Endothelial cell of umbilical vein (primary cell): ENCODE measurements at regions not wholly inside any gene's neighbourhood (a gene's known extent, or its start where the extent isn't known, plus 50 kb on each side); places are given as distances from the start of the nearest gene placed in this dataset.

ENCODE experiments used
- BruUV-seq: library from RNA; stranded (reverse); fragments of 400-500 nt; replicated peaks from 2 replicates; lab custom pipeline; 2021; lab: Mats Ljungman, UMichigan
- CTCF ChIA-PET: fragments of 300-600, 350-600 bp; sonication (Branson Sonifier 250); formaldehyde crosslinking; loops from one replicate; lab custom pipeline; 2021; ENCODE audit warnings: antibody characterized with exemption, inconsistent platforms; lab: Charles Lee
- POLR2A ChIA-PET: fragments of 300-600, 350-600 bp; sonication (Branson Sonifier 250); formaldehyde crosslinking; loops from one replicate; lab custom pipeline; 2021; ENCODE audit warnings: antibody characterized with exemption, inconsistent platforms; lab: Charles Lee
- DNase-seq: peaks from one replicate; pipeline ENCODE4 v3.0.0-alpha.2; 2011; ENCODE audit warnings: low read depth, low spot score
- FAIRE-seq: peaks from 2 replicates; lab custom pipeline; 2011; peaks lifted over from hg19 to GRCh38; lab: Jason Lieb, UNC
- H2AFZ ChIP-seq: 2 replicates; pipeline ENCODE4 v1.6.0; 2012; ENCODE audit warnings: low read depth, low read length, control low read depth, inconsistent platforms
- H3K27ac ChIP-seq: 2 replicates; pipeline ENCODE4 v1.5.1; 2011; ENCODE audit warnings: low read depth, mild to moderate bottlenecking, control low read depth, low read length, moderate library complexity; ENCODE audit not compliant: insufficient read depth
- H3K27me3 ChIP-seq, 2 experiments: 2 replicates each; pipeline versions ENCODE4 v1.6.0 to v1.6.1; 2011; ENCODE audit warnings: low read length in 2 of 2, mixed read lengths in 1 of 2; ENCODE audit not compliant: control insufficient read depth in 2 of 2, insufficient read depth in 2 of 2
- H3K36me3 ChIP-seq, 2 experiments: 2 replicates in 1 of 2; 3 replicates in 1 of 2; pipeline ENCODE4 v1.5.1; 2011; ENCODE audit warnings: low read length in 2 of 2, mild to moderate bottlenecking in 1 of 2, moderate library complexity in 1 of 2; ENCODE audit not compliant: control insufficient read depth in 2 of 2, insufficient read depth in 2 of 2; ENCODE audit errors: extremely low read depth in 1 of 2
- H3K4me1 ChIP-seq: 3 replicates; pipeline ENCODE4 v1.5.1; 2011; ENCODE audit warnings: mild to moderate bottlenecking, low read length; ENCODE audit not compliant: control insufficient read depth, insufficient read depth; ENCODE audit errors: extremely low read depth
- H3K4me2 ChIP-seq: 2 replicates; pipeline ENCODE4 v1.6.1; 2011; ENCODE audit warnings: low read length, control low read depth, mixed read lengths; ENCODE audit not compliant: insufficient read depth
- H3K4me3 ChIP-seq, 3 experiments: fragments of 200-600 bp in 1 of 3; sonication (generic), shearing (Covaris generic) in 1 of 3; replicated peaks in 1 of 3; 2 replicates each; pipeline ENCODE4 v1.5.1; 2011 to 2016; ENCODE audit warnings: control low read depth in 3 of 3, low read length in 3 of 3, mild to moderate bottlenecking in 2 of 3, inconsistent platforms in 1 of 3, low read depth in 1 of 3, moderate library complexity in 1 of 3; ENCODE audit not compliant: insufficient read depth in 1 of 3
- H3K79me2 ChIP-seq: 2 replicates; pipeline ENCODE4 v1.6.0; 2012; ENCODE audit warnings: low read length, inconsistent platforms; ENCODE audit not compliant: control insufficient read depth, insufficient read depth
- H3K9ac ChIP-seq: replicated peaks from 2 replicates; pipeline ENCODE3; 2011; ENCODE audit warnings: low read length, control low read depth; ENCODE audit not compliant: insufficient read depth; ENCODE audit errors: extremely low read depth
- H3K9me1 ChIP-seq: replicated peaks from 3 replicates; pipeline ENCODE4 v1.6.0; 2011; ENCODE audit warnings: mild to moderate bottlenecking, low read length; ENCODE audit not compliant: control insufficient read depth, insufficient read depth; ENCODE audit errors: extremely low read depth
- H3K9me3 ChIP-seq: replicated peaks from 2 replicates; pipeline ENCODE4 v1.5.1; 2012; ENCODE audit warnings: low read length, inconsistent platforms; ENCODE audit not compliant: control insufficient read depth, insufficient read depth
- H4K20me1 ChIP-seq: replicated peaks from 2 replicates; pipeline ENCODE3; 2011; ENCODE audit warnings: mild to moderate bottlenecking, low read length; ENCODE audit not compliant: control insufficient read depth, insufficient read depth; ENCODE audit errors: extremely low read depth
- CTCF ChIP-seq, 2 donors: IDR thresholded peaks; 1 replicate in 1 of 2; 2 replicates in 1 of 2; pipeline ENCODE4 v1.5.1; 2011; ENCODE audit warnings: low read length in 2 of 2, mild to moderate bottlenecking in 2 of 2, moderate library complexity in 2 of 2, control low read depth in 1 of 2, inconsistent platforms in 1 of 2, low read depth in 1 of 2; ENCODE audit not compliant: insufficient read depth in 1 of 2; ENCODE audit errors: extremely low read depth in 1 of 2
- FOS ChIP-seq: IDR thresholded peaks from 2 replicates; pipeline ENCODE4 v1.6.1; 2011; ENCODE audit warnings: mild to moderate bottlenecking, low read length, moderate library complexity, borderline replicate concordance; ENCODE audit not compliant: insufficient read depth
- GATA2 ChIP-seq: IDR thresholded peaks from 2 replicates; pipeline ENCODE4 v1.7.0; 2011; ENCODE audit warnings: low read depth, mild to moderate bottlenecking, moderate library complexity, mixed read lengths, low read length; ENCODE audit not compliant: insufficient read length, insufficient read depth
- JUN ChIP-seq: IDR thresholded peaks from 2 replicates; pipeline ENCODE4 v1.6.1; 2011; ENCODE audit warnings: borderline replicate concordance, low read depth; ENCODE audit not compliant: insufficient read length, insufficient read depth
- MAX ChIP-seq: IDR thresholded peaks from 2 replicates; pipeline ENCODE4 v1.6.1; 2011; ENCODE audit not compliant: insufficient read depth, insufficient read length
- MYC ChIP-seq: IDR thresholded peaks from one replicate; pipeline ENCODE4 v1.6.1; 2011; ENCODE audit warnings: mild to moderate bottlenecking, low read depth, low read length
- POLR2A ChIP-seq: IDR thresholded peaks from 2 replicates; pipeline ENCODE4 v1.6.1; 2012; ENCODE audit warnings: low read depth, mild to moderate bottlenecking, control low read depth, low read length
- POLR2AphosphoS5 ChIP-seq: IDR thresholded peaks from 2 replicates; pipeline ENCODE4 v1.6.1; 2012; ENCODE audit warnings: low read depth, mild to moderate bottlenecking, control low read depth, low read length, moderate library complexity; ENCODE audit not compliant: insufficient read depth
- dilution Hi-C: fragments of 300-500 bp; cut with MboI; formaldehyde crosslinking; loops from one replicate; pipeline ENCODE4 v1.15.0; 2019; ENCODE audit warnings: low sequenced_read_pairs; ENCODE audit not compliant: extremely low pct_ligation_motif_present
- intact Hi-C: fragments of 100-400 bp; cut with micrococcal nuclease; formaldehyde crosslinking; loops from one replicate; pipeline ENCODE4 v1.10.0; 2022

GRCh38 chr11:15544353-15544752 lies 429.6 kb downstream of the INSC start:
- CTCF ChIA-PET = no interaction called here
- Histone ChIP-seq H3K79me2 (no peaks in the 10 kb centered on the region), H3K4me1 (no peaks in the 10 kb centered on the region), H3K4me2 (no peak overlapping the region), H3K9me3 (no peaks in the 10 kb centered on the region), H3K27ac (no peak overlapping the region), H3K9me1 (no peaks in the 10 kb centered on the region), H3K27me3 (no peaks in the 10 kb centered on the region), H3K4me3 (no peak overlapping the region), H3K9ac (no peak overlapping the region), H3K36me3 (no peaks in the 10 kb centered on the region), H2AFZ (no peak overlapping the region), H4K20me1 (no peaks in the 10 kb centered on the region)
- FAIRE-seq = no peak
- TF ChIP-seq POLR2AphosphoS5 (no peak), MYC (no peak), POLR2A (no peak), JUN (no peak), MAX (no peak), CTCF (IDR thresholded peaks at IDR 0.05; ENCODE audit: extremely low read depth in 1 of 2, insufficient read depth in 1 of 2, low read depth in 1 of 2, low read length in 2 of 2) (no peak), GATA2 (no peak)
- BruUV-seq = no TSS peak
- no peak for DNase-seq
- intact Hi-C loops = no loop called here
- POLR2A ChIA-PET = no interaction called here
- dilution Hi-C loops = no loop called here

GRCh38 chr11:15547685-15548084 lies 433.0 kb downstream of the INSC start:
- Histone ChIP-seq H3K27me3 (no peaks in the 10 kb centered on the region), H3K4me1 (no peaks in the 10 kb centered on the region), H4K20me1 (no peaks in the 10 kb centered on the region), H2AFZ (no peak overlapping the region), H3K36me3 (no peaks in the 10 kb centered on the region), H3K9me3 (no peaks in the 10 kb centered on the region), H3K9ac (no peak overlapping the region), H3K4me3 (no peak overlapping the region), H3K27ac (no peak overlapping the region), H3K79me2 (no peaks in the 10 kb centered on the region), H3K4me2 (no peak overlapping the region), H3K9me1 (no peaks in the 10 kb centered on the region)
- dilution Hi-C loops (no loop called here), intact Hi-C loops (no loop called here)
- ChIA-PET CTCF (no interaction called here), POLR2A (no interaction called here)
- no TSS peak for BruUV-seq
- TF ChIP-seq MYC = no peak
- no peak for TF ChIP-seq GATA2
- TF ChIP-seq CTCF (IDR thresholded peaks at IDR 0.05; ENCODE audit: extremely low read depth in 1 of 2, insufficient read depth in 1 of 2, low read depth in 1 of 2, low read length in 2 of 2) = no peak
- TF ChIP-seq POLR2AphosphoS5 = no peak
- TF ChIP-seq FOS = no peak
- no peak for TF ChIP-seq POLR2A
- no peak for TF ChIP-seq JUN
- FAIRE-seq = no peak
- DNase-seq = no peak
